ENCODE measurements at regions not wholly inside any gene's neighbourhood (a gene's known extent, or its start where the extent isn't known, plus 50 kb on each side); places are given as distances from the start of the nearest gene placed in this dataset.

DNA sequence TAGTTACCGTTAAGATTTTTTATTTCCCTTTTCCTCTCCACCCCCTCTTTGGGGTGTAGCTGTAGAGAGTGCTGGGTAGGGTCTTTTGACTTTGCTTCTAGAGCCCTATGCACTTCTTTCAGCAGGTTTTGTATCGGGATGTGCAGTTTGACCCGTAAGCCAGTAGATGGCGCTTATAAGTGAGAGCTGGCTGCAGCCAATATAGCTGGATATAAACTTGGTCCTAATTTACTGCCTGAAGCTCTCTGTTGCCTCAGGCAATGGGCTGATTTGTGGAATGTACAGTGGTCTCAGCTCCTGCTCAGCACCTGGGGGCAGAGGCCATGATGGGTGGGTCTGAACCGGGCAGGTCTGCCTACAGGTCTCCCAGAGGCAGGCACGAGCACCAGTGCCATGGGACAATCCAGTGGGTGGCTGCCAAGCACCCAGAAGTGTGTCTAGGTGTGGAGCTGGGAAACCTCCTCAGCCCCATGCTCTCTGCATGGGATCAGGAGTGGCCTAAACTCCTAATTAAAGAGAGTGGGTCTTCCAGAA lies 146.5 kb downstream of the SPANXN1 start:
- Histone ChIP-seq H3K4me1 (ENCODE audit: control insufficient read depth, low read length) (no peaks in the 10 kb centered on the region), H3K27ac (ENCODE audit: low read depth, low read length) (no peak overlapping the region), H3K79me2 (ENCODE audit: control insufficient read depth, low read length) (no peaks in the 10 kb centered on the region), H3K36me3 (ENCODE audit: control insufficient read depth, low read length) (no peaks in the 10 kb centered on the region), H3K4me3 (ENCODE audit: low read length) (no peak overlapping the region), H4K20me1 (ENCODE audit: control insufficient read depth, insufficient read depth, low read depth, low read length) (no peaks in the 10 kb centered on the region), H3K4me2 (ENCODE audit: low read length) (no peak overlapping the region), H3K9me3 (ENCODE audit: control insufficient read depth, insufficient read depth, low read length) (no peaks in the 10 kb centered on the region), H3F3A (ENCODE audit: control insufficient read depth, insufficient read depth) (no peaks in the 10 kb centered on the region), H3K9me2 (replicated peaks; ENCODE audit: control insufficient read depth, low read length) (no peaks in the 10 kb centered on the region), H3K27me3 (ENCODE audit: control insufficient read depth, low read length) (no peaks in the 10 kb centered on the region)
- TF ChIP-seq CTCF (IDR thresholded peaks at IDR 0.05; ENCODE audit: low read depth, low read length, poor library complexity, severe bottlenecking): peak; percentile 54
- TF ChIP-seq EZH2phosphoT487 (IDR thresholded peaks at IDR 0.05; ENCODE audit: borderline replicate concordance, low read length): no peak

DNA sequence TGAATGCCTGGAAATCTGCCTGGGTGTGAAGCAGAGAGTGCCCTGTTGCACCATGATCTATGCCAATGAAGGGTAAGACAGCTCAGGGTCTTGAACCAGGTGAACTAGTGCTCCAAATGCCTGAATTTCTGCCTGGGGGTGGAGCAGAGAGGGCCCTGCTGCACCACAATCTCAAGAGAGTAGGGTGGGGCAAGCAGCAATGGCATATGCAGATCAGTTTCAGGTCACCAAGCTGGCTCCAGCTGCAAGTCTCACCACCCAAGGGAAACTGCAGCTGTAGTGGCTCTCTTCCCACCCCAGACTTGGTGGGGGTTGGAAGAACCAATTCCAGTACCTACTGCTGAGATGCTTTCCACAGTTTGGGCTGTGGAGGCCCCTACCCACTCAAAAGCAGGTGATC lies 147.0 kb downstream of the SPANXN1 start:
- Histone ChIP-seq H3K9me3 (ENCODE audit: control insufficient read depth, insufficient read depth, low read length) (no peaks in the 10 kb centered on the region), H3K9me2 (replicated peaks; ENCODE audit: control insufficient read depth, low read length) (no peaks in the 10 kb centered on the region), H4K20me1 (ENCODE audit: control insufficient read depth, insufficient read depth, low read depth, low read length) (no peaks in the 10 kb centered on the region), H3K4me3 (ENCODE audit: low read length) (no peak overlapping the region), H3K4me1 (ENCODE audit: control insufficient read depth, low read length) (no peaks in the 10 kb centered on the region), H3K36me3 (ENCODE audit: control insufficient read depth, low read length) (no peaks in the 10 kb centered on the region), H3F3A (ENCODE audit: control insufficient read depth, insufficient read depth) (no peaks in the 10 kb centered on the region), H3K4me2 (ENCODE audit: low read length) (no peak overlapping the region), H3K27ac (ENCODE audit: low read depth, low read length) (no peak overlapping the region), H3K27me3 (ENCODE audit: control insufficient read depth, low read length) (no peaks in the 10 kb centered on the region), H3K79me2 (ENCODE audit: control insufficient read depth, low read length) (no peaks in the 10 kb centered on the region)
- TF ChIP-seq EZH2phosphoT487 (IDR thresholded peaks at IDR 0.05; ENCODE audit: borderline replicate concordance, low read length) (no peak), CTCF (IDR thresholded peaks at IDR 0.05; ENCODE audit: low read depth, low read length, poor library complexity, severe bottlenecking) (no peak)

DNA sequence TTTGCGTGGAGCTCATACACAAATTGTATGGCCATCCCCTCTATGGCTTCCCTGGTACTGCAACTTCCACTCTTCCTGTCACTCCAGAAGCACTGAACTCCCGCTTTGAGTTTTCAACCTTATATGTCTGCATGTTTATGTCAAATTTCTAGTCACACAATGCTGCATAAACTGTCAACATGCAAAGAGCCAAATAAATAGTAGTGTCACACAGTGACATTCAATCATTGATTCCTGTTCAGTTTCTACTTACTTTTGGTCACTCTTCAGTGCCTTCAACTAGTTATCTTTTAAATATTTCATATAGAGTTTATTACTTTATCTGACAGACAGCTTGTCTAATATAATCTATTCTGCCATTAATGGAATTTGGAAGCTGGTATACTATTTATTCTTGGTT lies 149.3 kb downstream of the SPANXN1 start:
- Histone ChIP-seq H3K36me3 (ENCODE audit: control insufficient read depth, low read length) (no peaks in the 10 kb centered on the region), H3K4me2 (ENCODE audit: low read length) (no peak overlapping the region), H3K9me3 (ENCODE audit: control insufficient read depth, insufficient read depth, low read length) (no peaks in the 10 kb centered on the region), H3F3A (ENCODE audit: control insufficient read depth, insufficient read depth) (no peaks in the 10 kb centered on the region), H3K9me2 (replicated peaks; ENCODE audit: control insufficient read depth, low read length) (no peaks in the 10 kb centered on the region), H3K27ac (ENCODE audit: low read depth, low read length) (no peak overlapping the region), H3K27me3 (ENCODE audit: control insufficient read depth, low read length) (no peaks in the 10 kb centered on the region), H3K79me2 (ENCODE audit: control insufficient read depth, low read length) (no peaks in the 10 kb centered on the region), H3K4me3 (ENCODE audit: low read length) (no peak overlapping the region), H3K4me1 (ENCODE audit: control insufficient read depth, low read length) (no peaks in the 10 kb centered on the region), H4K20me1 (ENCODE audit: control insufficient read depth, insufficient read depth, low read depth, low read length) (no peaks in the 10 kb centered on the region)
- TF ChIP-seq EZH2phosphoT487 (IDR thresholded peaks at IDR 0.05; ENCODE audit: borderline replicate concordance, low read length) (no peak), CTCF (IDR thresholded peaks at IDR 0.05; ENCODE audit: low read depth, low read length, poor library complexity, severe bottlenecking) (no peak)

All from DOHH2 (cell line).